Tibial artery (tissue), 4 donors: ENCODE measurements at regions not wholly inside any gene's neighbourhood (a gene's known extent, or its start where the extent isn't known, plus 50 kb on each side); places are given as distances from the start of the nearest gene placed in this dataset.

ENCODE experiments used
- DNase-seq, 2 donors: peaks; one replicate each; pipeline ENCODE4 v3.0.0-alpha.2; 2019
- H3K27ac ChIP-seq, 2 donors: fragments of 200-600 bp; sonication (generic) in 1 of 2; 1 replicate in 1 of 2; 2 replicates in 1 of 2; pipeline ENCODE4 v1.5.1; 2018 to 2019; ENCODE audit warnings: mild to moderate bottlenecking in 1 of 2
- H3K27me3 ChIP-seq, 2 donors: fragments of 200-600 bp; sonication (generic) in 1 of 2; one replicate each; pipeline versions ENCODE4 v1.5.1 to v1.6.0; 2016 to 2019
- H3K36me3 ChIP-seq, 3 donors: fragments of 200-600 bp; sonication (generic) in 2 of 3; one replicate each; pipeline ENCODE4 v1.5.1; 2016 to 2019; ENCODE audit warnings: mild to moderate bottlenecking in 2 of 3
- H3K4me1 ChIP-seq, 4 donors: fragments of 200-600 bp; sonication (generic) in 2 of 4; 1 replicate in 3 of 4; 2 replicates in 1 of 4; pipeline ENCODE4 v1.5.1; 2016 to 2019
- H3K4me3 ChIP-seq, 2 donors: fragments of 200-600 bp; sonication (generic) in 1 of 2; 1 replicate in 1 of 2; 2 replicates in 1 of 2; pipeline ENCODE4 v1.5.1; 2018 to 2019; ENCODE audit warnings: mild to moderate bottlenecking in 2 of 2
- H3K9me3 ChIP-seq, 3 donors: fragments of 200-600 bp; sonication (generic) in 1 of 3; one replicate each; pipeline ENCODE4 v1.5.1; 2016 to 2019
- CTCF ChIP-seq, 2 experiments: fragments of 200-600 bp in 1 of 2; fragments of 450-650 bp in 1 of 2; IDR thresholded peaks; one replicate each; pipeline ENCODE4 v1.5.1; 2017 to 2019; ENCODE audit warnings: antibody characterized with exemption in 2 of 2, mild to moderate bottlenecking in 1 of 2, moderate library complexity in 1 of 2
- intact Hi-C: fragments of 100-400 bp; cut with DNase I; formaldehyde crosslinking; loops from one replicate; pipeline ENCODE4 v1.15.0; 2023; ENCODE audit warnings: low total_unique reads

- H3K36me3 ChIP-seq, result no peaks in the 10 kb centered on the region
- no peak overlapping the region for H3K27ac ChIP-seq
- no peaks in the 10 kb centered on the region for H3K27me3 ChIP-seq
- H3K9me3 ChIP-seq, result no peaks in the 10 kb centered on the region
- no peak for DNase-seq
- no peak for TF ChIP-seq CTCF (IDR thresholded peaks at IDR 0.05)
- intact Hi-C loops, result no loop called here
- H3K4me3 ChIP-seq, result no peak overlapping the region
- H3K4me1 ChIP-seq, result peaks cover 0 to 16% (median 10%) of the 10 kb centered on the region in 4 donors
These were observed 377.8 kb upstream of the HS6ST1 start for GRCh38 chr2:128696421-128696820.

DNA sequence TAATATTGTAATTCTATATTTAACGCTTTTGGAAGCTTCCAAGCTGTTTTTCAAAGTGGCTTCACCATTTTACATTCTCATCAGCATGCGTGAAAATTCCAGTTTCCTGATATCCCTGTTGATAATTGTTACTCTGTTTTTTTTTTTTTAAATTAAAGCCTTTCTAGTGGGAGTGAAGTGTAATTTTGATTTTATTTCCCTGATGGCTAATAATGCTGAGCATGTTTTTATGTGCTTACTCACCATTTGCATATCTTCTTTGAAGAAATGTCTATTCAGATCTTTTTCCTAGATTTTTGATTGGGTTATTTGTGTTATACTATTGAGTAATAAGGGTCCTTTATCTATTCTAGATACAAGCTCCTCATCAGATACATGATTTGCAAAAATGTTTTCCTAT lies 382.8 kb upstream of the HS6ST1 start:
- H3K4me3 ChIP-seq, result no peak overlapping the region
- H3K27me3 ChIP-seq, result no peaks in the 10 kb centered on the region
- H3K9me3 ChIP-seq, result no peaks in the 10 kb centered on the region
- H3K27ac ChIP-seq, result no peak overlapping the region
- DNase-seq, result no peak
- no peak for TF ChIP-seq CTCF (IDR thresholded peaks at IDR 0.05)
- intact Hi-C loops, result no loop called here
- H3K36me3 ChIP-seq, result no peaks in the 10 kb centered on the region
- no peaks in the 10 kb centered on the region for H3K4me1 ChIP-seq

DNA sequence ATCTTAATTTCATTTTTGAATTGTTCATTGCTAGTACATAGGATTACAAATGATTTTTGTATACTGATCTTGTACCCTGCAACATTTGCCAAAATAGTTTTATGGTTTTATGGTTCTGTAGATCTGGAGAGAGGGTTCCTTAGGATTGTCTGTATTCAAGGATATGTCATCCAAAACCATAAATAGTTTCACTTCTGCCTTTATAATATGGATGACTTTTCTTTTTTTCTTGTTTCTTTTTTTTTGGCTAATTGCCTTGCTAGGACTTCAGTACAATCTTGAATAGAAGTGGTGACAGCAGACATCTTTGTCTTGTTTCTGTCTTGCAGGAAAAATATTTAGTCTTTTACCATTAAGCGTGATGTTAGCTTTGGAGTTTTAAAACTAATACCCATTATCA lies 383.9 kb upstream of the HS6ST1 start:
- no peaks in the 10 kb centered on the region for H3K36me3 ChIP-seq
- no peak for DNase-seq
- no peaks in the 10 kb centered on the region for H3K4me1 ChIP-seq
- intact Hi-C loops, result no loop called here
- H3K9me3 ChIP-seq, result peaks cover 0 to 4% (median 4%) of the 10 kb centered on the region in 3 donors
- no peak overlapping the region for H3K27ac ChIP-seq
- no peak overlapping the region for H3K4me3 ChIP-seq
- TF ChIP-seq CTCF (IDR thresholded peaks at IDR 0.05), result no peak
- H3K27me3 ChIP-seq, result no peaks in the 10 kb centered on the region

GRCh38 chr2:128708106-128708816 lies 389.6 kb upstream of the HS6ST1 start:
- no peak for TF ChIP-seq CTCF (IDR thresholded peaks at IDR 0.05)
- Histone ChIP-seq H3K27ac (no peak overlapping the region), H3K27me3 (no peaks in the 10 kb centered on the region), H3K9me3 (peaks cover 3 to 25% (median 18%) of the 10 kb centered on the region in 3 donors), H3K4me1 (no peaks in the 10 kb centered on the region), H3K4me3 (no peak overlapping the region), H3K36me3 (no peaks in the 10 kb centered on the region)
- DNase-seq, result no peak
- intact Hi-C loops, result no loop called here

DNA sequence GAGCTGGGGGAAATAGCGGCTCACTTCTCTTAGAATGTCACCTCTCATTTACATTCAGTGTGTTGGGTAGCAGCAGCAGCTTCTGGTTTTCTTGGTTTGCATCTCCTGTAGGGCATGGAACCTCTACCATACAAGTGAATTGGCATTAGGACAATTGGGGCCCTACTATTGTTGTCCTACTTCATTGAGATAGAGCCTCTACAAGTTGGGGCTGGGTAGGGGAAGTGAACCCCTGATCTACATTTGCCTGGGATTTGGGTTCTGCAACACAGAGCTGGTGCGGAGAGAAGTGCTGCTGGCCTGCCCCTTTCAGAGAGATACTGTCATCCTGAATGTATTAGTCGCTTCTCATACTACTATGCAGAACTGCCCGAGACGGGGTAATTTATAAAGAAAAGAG lies 391.6 kb upstream of the HS6ST1 start:
- H3K27ac ChIP-seq, result no peak overlapping the region
- H3K4me3 ChIP-seq, result no peak overlapping the region
- no peaks in the 10 kb centered on the region for H3K4me1 ChIP-seq
- H3K27me3 ChIP-seq, result peaks cover 0 to 2% of the 10 kb centered on the region in 2 donors
- peaks cover 3 to 25% (median 18%) of the 10 kb centered on the region in 3 donors for H3K9me3 ChIP-seq
- no peaks in the 10 kb centered on the region for H3K36me3 ChIP-seq
- DNase-seq, result no peak
- no peak for TF ChIP-seq CTCF (IDR thresholded peaks at IDR 0.05)
- intact Hi-C loops, result no loop called here
